CD14-positive monocyte (primary cell): ENCODE measurements at regions not wholly inside any gene's neighbourhood (a gene's known extent, or its start where the extent isn't known, plus 50 kb on each side); places are given as distances from the start of the nearest gene placed in this dataset.

Experiments used
- DNase-seq, 3 donors: peaks; one replicate each; pipeline ENCODE4 v3.0.0-alpha.2; 2011 to 2022
- H2AFZ ChIP-seq: 2 replicates; pipeline ENCODE4 v1.6.0; 2012; ENCODE audit warnings: mild to moderate bottlenecking, low read depth, low read length, inconsistent platforms; ENCODE audit not compliant: insufficient read depth, poor library complexity, severe bottlenecking
- H3K27ac ChIP-seq, 2 donors: 1 replicate in 1 of 2; 2 replicates in 1 of 2; pipeline ENCODE4 v1.5.1; 2012 to 2013; ENCODE audit warnings: low read length in 2 of 2, control low read depth in 1 of 2, inconsistent platforms in 1 of 2, low read depth in 1 of 2, mild to moderate bottlenecking in 1 of 2
- H3K27me3 ChIP-seq, 2 donors: one replicate each; pipeline versions ENCODE4 v1.6.0 to v1.6.1; 2011 to 2013; ENCODE audit warnings: low read length in 2 of 2; ENCODE audit not compliant: control insufficient read depth in 2 of 2, insufficient read depth in 2 of 2
- H3K36me3 ChIP-seq, 2 donors: replicated peaks in 1 of 2; 1 replicate in 1 of 2; 2 replicates in 1 of 2; pipeline versions ENCODE4 v1.5.1 to v1.6.1; 2012 to 2013; ENCODE audit warnings: low read length in 2 of 2, control low read depth in 1 of 2, inconsistent platforms in 1 of 2, mild to moderate bottlenecking in 1 of 2; ENCODE audit not compliant: insufficient read depth in 2 of 2, control insufficient read depth in 1 of 2
- H3K4me1 ChIP-seq, 2 donors: 1 replicate in 1 of 2; 2 replicates in 1 of 2; pipeline versions ENCODE4 v1.5.1 to v1.6.1; 2012 to 2013; ENCODE audit warnings: low read length in 2 of 2, control low read depth in 1 of 2, inconsistent platforms in 1 of 2, mild to moderate bottlenecking in 1 of 2, moderate library complexity in 1 of 2; ENCODE audit not compliant: insufficient read depth in 2 of 2, control insufficient read depth in 1 of 2
- H3K4me2 ChIP-seq: replicated peaks from 2 replicates; pipeline ENCODE3; 2012; ENCODE audit warnings: low read length, moderate library complexity, mild to moderate bottlenecking; ENCODE audit not compliant: poor library complexity, severe bottlenecking; ENCODE audit errors: extremely low read depth
- H3K4me3 ChIP-seq, 3 experiments: fragments of 200-600 bp in 1 of 3; sonication (generic) in 1 of 3; replicated peaks in 1 of 3; 1 replicate in 2 of 3; 2 replicates in 1 of 3; pipeline ENCODE4 v1.5.1; 2011 to 2013; ENCODE audit warnings: low read length in 3 of 3, mild to moderate bottlenecking in 3 of 3, control low read depth in 2 of 3, low read depth in 2 of 3, inconsistent platforms in 1 of 3, moderate library complexity in 1 of 3
- H3K79me2 ChIP-seq: 2 replicates; pipeline ENCODE4 v1.6.0; 2012; ENCODE audit warnings: mild to moderate bottlenecking, control low read depth, inconsistent platforms, low read length, moderate library complexity; ENCODE audit not compliant: insufficient read depth
- H3K9ac ChIP-seq: 2 replicates; pipeline ENCODE4 v1.6.0; 2017; ENCODE audit warnings: low read length, mild to moderate bottlenecking; ENCODE audit not compliant: insufficient read depth, poor library complexity, severe bottlenecking
- H3K9me3 ChIP-seq, 2 donors: replicated peaks in 1 of 2; 1 replicate in 1 of 2; 2 replicates in 1 of 2; pipeline versions ENCODE4 v1.5.1 to v1.6.1; 2012 to 2013; ENCODE audit warnings: low read length in 2 of 2, control low read depth in 1 of 2; ENCODE audit not compliant: control insufficient read depth in 1 of 2, insufficient read depth in 1 of 2
- H4K20me1 ChIP-seq: 2 replicates; pipeline ENCODE4 v1.6.0; 2012; ENCODE audit warnings: mild to moderate bottlenecking, low read length, control low read depth, moderate library complexity; ENCODE audit not compliant: insufficient read depth
- H3K27ac Mint-ChIP-seq, 7 donors: one replicate each; pipeline ENCODE4 v1.8.0; 2020; ENCODE audit warnings: mild to moderate bottlenecking in 7 of 7, mixed read lengths in 7 of 7, moderate library complexity in 6 of 7, inconsistent platforms in 2 of 7
- H3K27me3 Mint-ChIP-seq, 3 donors: one replicate each; pipeline ENCODE4 v1.8.0; 2021 to 2022; ENCODE audit warnings: low read depth in 3 of 3, mild to moderate bottlenecking in 3 of 3, mixed read lengths in 3 of 3, moderate library complexity in 3 of 3, inconsistent platforms in 1 of 3
- H3K36me3 Mint-ChIP-seq, 2 donors: one replicate each; pipeline ENCODE4 v1.8.0; 2020; ENCODE audit warnings: mixed read lengths in 2 of 2, inconsistent platforms in 1 of 2, mild to moderate bottlenecking in 1 of 2
- H3K4me1 Mint-ChIP-seq: one replicate; pipeline ENCODE4 v1.8.0; 2020; ENCODE audit warnings: mild to moderate bottlenecking, mixed read lengths
- H3K4me3 Mint-ChIP-seq, 2 donors: one replicate each; pipeline ENCODE4 v1.8.0; 2020; ENCODE audit warnings: mild to moderate bottlenecking in 2 of 2, mixed read lengths in 2 of 2, moderate library complexity in 1 of 2
- H3K9me3 Mint-ChIP-seq, 7 donors: one replicate each; pipeline ENCODE4 v1.8.0; 2020 to 2022; ENCODE audit warnings: mixed read lengths in 7 of 7, mild to moderate bottlenecking in 6 of 7, moderate library complexity in 6 of 7, inconsistent platforms in 2 of 7
- intact Hi-C, 2 donors: fragments of 100-400 bp; cut with micrococcal nuclease; formaldehyde crosslinking; loops; one replicate each; pipeline versions ENCODE4 v1.15.0 to v1.15.1; 2023
- TF ChIP-seq, protein P1 (sequence below): fragments of 200-600 bp; IDR thresholded peaks from one replicate; pipeline ENCODE4 v1.8.0; 2022; ENCODE audit warnings: antibody characterized with exemption, mild to moderate bottlenecking

DNA sequence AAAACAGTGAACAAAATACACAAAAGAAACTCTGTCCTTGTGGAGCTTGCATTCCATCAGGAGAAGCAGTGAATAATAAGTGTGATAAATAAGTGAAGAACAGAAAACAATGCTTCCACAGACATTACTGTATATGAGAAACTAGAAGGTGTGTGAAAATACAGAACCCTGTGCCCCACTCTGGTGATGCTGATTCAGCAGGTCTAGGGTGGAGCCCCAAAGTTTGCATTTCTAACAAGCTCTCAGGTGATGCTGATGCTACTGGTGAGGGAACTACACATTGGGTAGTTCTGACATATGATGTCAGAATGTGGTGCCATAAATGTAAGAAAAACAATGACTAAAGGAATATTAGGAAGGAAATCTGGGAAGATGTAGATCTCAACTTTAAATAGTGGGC is 601.4 kb upstream of the BTBD3 start:
- intact Hi-C loops: no loop called here
- Histone ChIP-seq H3K9me3 (peaks cover 3 to 8% of the 10 kb centered on the region in 2 donors), H3K27me3 (no peaks in the 10 kb centered on the region), H3K9ac (no peak overlapping the region), H3K4me3 (no peak overlapping the region), H3K36me3 (no peaks in the 10 kb centered on the region), H3K79me2 (no peaks in the 10 kb centered on the region), H3K4me2 (no peak overlapping the region), H2AFZ (no peak overlapping the region), H3K27ac (no peak overlapping the region), H4K20me1 (no peaks in the 10 kb centered on the region), H3K4me1 (no peaks in the 10 kb centered on the region)
- Mint-ChIP-seq H3K4me1 (no peaks in the 10 kb centered on the region), H3K4me3 (no peak overlapping the region), H3K9me3 (peaks cover 2 to 11% (median 4%) of the 10 kb centered on the region in 7 donors), H3K27ac (no peak overlapping the region), H3K27me3 (peaks cover 0 to 3% (median 2%) of the 10 kb centered on the region in 3 donors), H3K36me3 (no peaks in the 10 kb centered on the region)
- TF ChIP-seq, protein P1, sequence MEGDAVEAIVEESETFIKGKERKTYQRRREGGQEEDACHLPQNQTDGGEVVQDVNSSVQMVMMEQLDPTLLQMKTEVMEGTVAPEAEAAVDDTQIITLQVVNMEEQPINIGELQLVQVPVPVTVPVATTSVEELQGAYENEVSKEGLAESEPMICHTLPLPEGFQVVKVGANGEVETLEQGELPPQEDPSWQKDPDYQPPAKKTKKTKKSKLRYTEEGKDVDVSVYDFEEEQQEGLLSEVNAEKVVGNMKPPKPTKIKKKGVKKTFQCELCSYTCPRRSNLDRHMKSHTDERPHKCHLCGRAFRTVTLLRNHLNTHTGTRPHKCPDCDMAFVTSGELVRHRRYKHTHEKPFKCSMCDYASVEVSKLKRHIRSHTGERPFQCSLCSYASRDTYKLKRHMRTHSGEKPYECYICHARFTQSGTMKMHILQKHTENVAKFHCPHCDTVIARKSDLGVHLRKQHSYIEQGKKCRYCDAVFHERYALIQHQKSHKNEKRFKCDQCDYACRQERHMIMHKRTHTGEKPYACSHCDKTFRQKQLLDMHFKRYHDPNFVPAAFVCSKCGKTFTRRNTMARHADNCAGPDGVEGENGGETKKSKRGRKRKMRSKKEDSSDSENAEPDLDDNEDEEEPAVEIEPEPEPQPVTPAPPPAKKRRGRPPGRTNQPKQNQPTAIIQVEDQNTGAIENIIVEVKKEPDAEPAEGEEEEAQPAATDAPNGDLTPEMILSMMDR: no peak
- no peak for DNase-seq

DNA sequence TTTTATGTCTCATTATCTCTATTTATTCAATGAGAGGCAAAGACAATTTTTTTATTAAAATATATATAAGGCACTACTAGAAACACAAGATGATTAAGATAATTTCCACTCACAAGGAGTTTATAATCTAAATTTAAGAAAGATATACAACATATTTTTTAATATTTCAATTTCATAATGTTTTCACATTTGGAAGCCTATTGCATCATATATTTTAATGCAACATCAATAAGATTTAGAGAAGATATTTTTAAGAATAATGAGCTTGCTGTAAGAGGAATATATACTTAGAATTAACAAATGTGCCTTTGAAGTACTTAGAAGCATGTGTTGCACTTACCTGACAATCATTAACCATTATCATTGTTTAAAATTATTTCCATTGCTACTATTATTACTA is 597.7 kb upstream of the BTBD3 start:
- peaks cover 0 to 3% (median 2%) of the 10 kb centered on the region in 3 donors for H3K27me3 Mint-ChIP-seq

More for the DNA sequence above, 597.7 kb upstream of the BTBD3 start:
- no peaks in the 10 kb centered on the region for H3K36me3 Mint-ChIP-seq
- H3K36me3 ChIP-seq: no peaks in the 10 kb centered on the region
- no peaks in the 10 kb centered on the region for H3K4me1 ChIP-seq
- no peak overlapping the region for H3K4me2 ChIP-seq
- H3K9me3 Mint-ChIP-seq: peaks cover 2 to 11% (median 4%) of the 10 kb centered on the region in 7 donors
- DNase-seq: no peak
- H3K4me3 Mint-ChIP-seq: no peak overlapping the region
- no peaks in the 10 kb centered on the region for H3K27me3 ChIP-seq
- H3K4me1 Mint-ChIP-seq: no peaks in the 10 kb centered on the region
- no peaks in the 10 kb centered on the region for H4K20me1 ChIP-seq
- H2AFZ ChIP-seq: no peak overlapping the region
- no peaks in the 10 kb centered on the region for H3K79me2 ChIP-seq
- no peak overlapping the region for H3K4me3 ChIP-seq
- H3K9me3 ChIP-seq: peaks cover 3 to 12% of the 10 kb centered on the region in 2 donors
- H3K27ac Mint-ChIP-seq: no peak overlapping the region
- no peak overlapping the region for H3K27ac ChIP-seq
- TF ChIP-seq, protein P1: no peak
- H3K9ac ChIP-seq: no peak overlapping the region
- intact Hi-C loops: no loop called here
